ENCODE measurements at regions not wholly inside any gene's neighbourhood (a gene's known extent, or its start where the extent isn't known, plus 50 kb on each side); places are given as distances from the start of the nearest gene placed in this dataset.
"Not testable (repeated sequence)": the region's sequence is repeated elsewhere in the genome, so short reads cannot be mapped to it uniquely, and the experiment has no call there.

DNA sequence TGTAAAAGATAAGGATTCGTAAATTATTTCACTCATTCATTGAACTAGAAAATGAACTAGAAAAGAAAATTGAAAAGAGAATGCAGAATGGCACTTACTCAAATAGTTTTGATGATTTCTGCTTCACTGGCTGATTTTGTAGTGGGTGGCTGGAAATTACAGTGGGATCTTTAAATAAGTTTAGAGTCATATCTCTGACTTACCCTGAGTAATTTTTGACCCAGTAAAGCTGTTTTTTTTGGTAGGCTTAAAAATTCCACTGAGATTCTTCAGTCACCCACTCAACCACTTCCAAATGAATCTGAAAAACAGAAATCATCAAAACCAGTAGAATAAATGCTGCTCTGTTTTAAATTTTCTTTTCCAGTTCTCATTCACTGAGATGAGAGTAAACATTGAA, 604.5 kb downstream of the TUBA3C start:
- intact Hi-C loops (cut with micrococcal nuclease); DNase-seq (ENCODE audit: low spot score); H3K36me3 Mint-ChIP-seq (ENCODE audit: low read depth); H3K4me3 Mint-ChIP-seq; H3K4me1 Mint-ChIP-seq (ENCODE audit: low read depth); H3K9me3 Mint-ChIP-seq; H3K27ac Mint-ChIP-seq; H3K27me3 Mint-ChIP-seq (ENCODE audit: insufficient read depth): not testable (repeated sequence)

GRCh38 chr13:18567890-18568289, 613.7 kb downstream of the TUBA3C start:
- H3K27ac Mint-ChIP-seq; H3K9me3 Mint-ChIP-seq; DNase-seq (ENCODE audit: low spot score); H3K4me3 Mint-ChIP-seq; H3K27me3 Mint-ChIP-seq (ENCODE audit: insufficient read depth); H3K4me1 Mint-ChIP-seq (ENCODE audit: low read depth); H3K36me3 Mint-ChIP-seq (ENCODE audit: low read depth); intact Hi-C loops (cut with micrococcal nuclease): not testable (repeated sequence)

Data from activated T-helper 1 cell treated with anti-CD3 and anti-CD28 coated beads, Interleukin-12 subunit alpha, Interleukin-12 subunit beta, Interleukin-2, Interleukin-4 antibody, amounts not matched to agents 30 ng/mL and 10 ng/mL and 1 ng/mL, durations not matched to agents 14 hours and 24 hours and 36 hours (primary cell).